GM12878 (cell line): ENCODE measurements at regions not wholly inside any gene's neighbourhood (a gene's known extent, or its start where the extent isn't known, plus 50 kb on each side); places are given as distances from the start of the nearest gene placed in this dataset.
"Not testable (repeated sequence)": the region's sequence is repeated elsewhere in the genome, so short reads cannot be mapped to it uniquely, and the experiment has no call there.

Source experiments
- ATAC-seq: fragments of 200-7000 bp; cut with Tn5 transposase; 3 replicates; pipeline ENCODE4 v1.9.1; 2020; ENCODE audit warnings: mild to moderate bottlenecking, moderate library complexity
- BruUV-seq: library from RNA; stranded (reverse); fragments of 400-500 nt; replicated peaks from 2 replicates; lab custom pipeline; 2021; lab: Mats Ljungman, UMichigan
- CTCF ChIA-PET: fragments of 300-600 bp; sonication (Branson Sonifier 250); formaldehyde crosslinking; extraction: SDS; loops from one replicate; lab custom pipeline; 2021; ENCODE audit warnings: inconsistent platforms; lab: Yijun Ruan, JAX
- POLR2A ChIA-PET: fragments of 350-600 bp; formaldehyde crosslinking; extraction: SDS; loops from one replicate; lab custom pipeline; 2021; ENCODE audit warnings: inconsistent platforms; lab: Charles Lee
- RAD21 ChIA-PET: fragments of 300-600 bp; sonication (Branson Sonifier 250); formaldehyde crosslinking; loops from one replicate; lab custom pipeline; 2023; ENCODE audit warnings: antibody characterized with exemption; ENCODE audit not compliant: unreplicated experiment; lab: Charles Lee
- SMC1A ChIA-PET: fragments of 300-600 bp; sonication (Branson Sonifier 250); formaldehyde crosslinking; loops from one replicate; lab custom pipeline; 2023; ENCODE audit not compliant: unreplicated experiment, uncharacterized antibody; lab: Charles Lee
- DNase-seq: peaks from one replicate; pipeline ENCODE4 v3.0.0-alpha.2; 2011; ENCODE audit warnings: low read depth, low spot score
- FAIRE-seq: peaks from 3 replicates; lab custom pipeline; 2011; peaks lifted over from hg19 to GRCh38; lab: Jason Lieb, UNC
- H2AFZ ChIP-seq: 2 replicates; pipeline ENCODE4 v1.6.0; 2011; ENCODE audit warnings: low read depth, low read length, control low read depth; ENCODE audit not compliant: control insufficient read depth
- H3K27ac ChIP-seq: 2 replicates; pipeline ENCODE4 v1.5.1; 2011; ENCODE audit warnings: control low read depth; ENCODE audit not compliant: control insufficient read depth, insufficient read depth
- H3K27me3 ChIP-seq, 2 experiments: replicated peaks in 1 of 2; 2 replicates each; pipeline versions ENCODE4 v1.6.0 to v1.6.1; 2011; ENCODE audit warnings: low read length in 1 of 2; ENCODE audit not compliant: control insufficient read depth in 2 of 2, insufficient read depth in 2 of 2
- H3K36me3 ChIP-seq, 2 experiments: 2 replicates each; pipeline ENCODE4 v1.5.1; 2011; ENCODE audit warnings: low read length in 1 of 2; ENCODE audit not compliant: control insufficient read depth in 2 of 2, insufficient read depth in 2 of 2
- H3K4me1 ChIP-seq: 2 replicates; pipeline ENCODE4 v1.6.1; 2011; ENCODE audit warnings: mild to moderate bottlenecking, low read length, moderate library complexity, mixed read lengths; ENCODE audit not compliant: control insufficient read depth, insufficient read depth
- H3K4me2 ChIP-seq: 2 replicates; pipeline ENCODE4 v1.6.0; 2011; ENCODE audit warnings: control low read depth; ENCODE audit not compliant: control insufficient read depth, insufficient read depth
- H3K4me3 ChIP-seq: fragments of 200-600 bp; sonication (generic); 2 replicates; pipeline ENCODE4 v1.5.1; 2016
- H3K79me2 ChIP-seq: 2 replicates; pipeline ENCODE4 v1.6.0; 2011; ENCODE audit warnings: low read length; ENCODE audit not compliant: control insufficient read depth, insufficient read depth
- H3K9ac ChIP-seq: 2 replicates; pipeline ENCODE4 v1.8.0; 2011; ENCODE audit warnings: low read length, control low read depth, mixed read lengths; ENCODE audit not compliant: control insufficient read depth, insufficient read depth
- H3K9me3 ChIP-seq: replicated peaks from 3 replicates; pipeline ENCODE4 v1.5.1; 2011; ENCODE audit warnings: mild to moderate bottlenecking, low read length; ENCODE audit not compliant: control insufficient read depth, insufficient read depth
- H4K20me1 ChIP-seq: 2 replicates; pipeline ENCODE4 v1.6.0; 2011; ENCODE audit not compliant: control insufficient read depth, insufficient read depth
- BHLHE40 ChIP-seq, 2 experiments: fragments of 450-650 bp in 1 of 2; IDR thresholded peaks; 2 replicates each; pipeline ENCODE4 v1.6.1; 2011 to 2017; ENCODE audit warnings: low read depth in 2 of 2, borderline replicate concordance in 1 of 2, improper control_type of control experiment in 1 of 2, low read length in 1 of 2, mild to moderate bottlenecking in 1 of 2
- CHD2 ChIP-seq: IDR thresholded peaks from 2 replicates; pipeline ENCODE4 v1.6.1; 2011; ENCODE audit warnings: low read depth, low read length, improper control_type of control experiment, borderline replicate concordance
- ESRRA ChIP-seq: IDR thresholded peaks from 2 replicates; pipeline ENCODE4 v1.6.1; 2012; ENCODE audit warnings: mild to moderate bottlenecking, low read length, improper control_type of control experiment
- EZH2 ChIP-seq: IDR thresholded peaks from 2 replicates; pipeline ENCODE4 v1.6.1; 2012; ENCODE audit warnings: low read depth, mild to moderate bottlenecking, control low read depth, inconsistent platforms, low read length, borderline replicate concordance; ENCODE audit not compliant: control insufficient read depth
- NFYA ChIP-seq: IDR thresholded peaks from 2 replicates; pipeline ENCODE4 v1.6.1; 2011; ENCODE audit warnings: low read depth, mild to moderate bottlenecking, low read length, improper control_type of control experiment, borderline replicate concordance
- SMARCA5 ChIP-seq: fragments of 450-650 bp; IDR thresholded peaks from 2 replicates; pipeline ENCODE4 v1.6.1; 2017; ENCODE audit warnings: mild to moderate bottlenecking
- SUZ12 ChIP-seq: fragments of 200-600 bp; sonication (generic); IDR thresholded peaks from one replicate; pipeline ENCODE4 v1.6.1; 2018; ENCODE audit warnings: antibody characterized with exemption, mild to moderate bottlenecking; ENCODE audit not compliant: unreplicated experiment
- TBL1XR1 ChIP-seq: IDR thresholded peaks from 2 replicates; pipeline ENCODE4 v1.6.1; 2012; ENCODE audit warnings: low read depth, low read length, improper control_type of control experiment
- WGBS: methylation state at CpG from one replicate; pipeline ENCODE4 v1.1.6; 2016; ENCODE audit warnings: low lambda C conversion rate; ENCODE audit not compliant: insufficient replicate concordance, insufficient coverage; ENCODE audit errors: missing lambda C conversion rate; 5-methylcytosine and 5-hydroxymethylcytosine counted together
- in situ Hi-C: fragments of 300-500 bp; cut with MboI; formaldehyde crosslinking; loops from 9 replicates; pipeline ENCODE4 v1.14.3; 2018; ENCODE audit warnings: mixed read lengths
- intact Hi-C: fragments of 100-400 bp; cut with micrococcal nuclease; formaldehyde crosslinking; loops from one replicate; pipeline ENCODE4 v1.14.2; 2022; ENCODE audit not compliant: unreplicated experiment
- TF ChIP-seq, protein P1 (sequence below): IDR thresholded peaks from 2 replicates; pipeline ENCODE4 v1.6.1; 2012; ENCODE audit warnings: mild to moderate bottlenecking, low read depth, low read length
- TF ChIP-seq, protein P2 (sequence below): fragments of 450-650 bp; IDR thresholded peaks from 2 replicates; pipeline ENCODE4 v1.6.1; 2018; ENCODE audit warnings: borderline replicate concordance, mild to moderate bottlenecking; ENCODE audit not compliant: partially characterized antibody

DNA sequence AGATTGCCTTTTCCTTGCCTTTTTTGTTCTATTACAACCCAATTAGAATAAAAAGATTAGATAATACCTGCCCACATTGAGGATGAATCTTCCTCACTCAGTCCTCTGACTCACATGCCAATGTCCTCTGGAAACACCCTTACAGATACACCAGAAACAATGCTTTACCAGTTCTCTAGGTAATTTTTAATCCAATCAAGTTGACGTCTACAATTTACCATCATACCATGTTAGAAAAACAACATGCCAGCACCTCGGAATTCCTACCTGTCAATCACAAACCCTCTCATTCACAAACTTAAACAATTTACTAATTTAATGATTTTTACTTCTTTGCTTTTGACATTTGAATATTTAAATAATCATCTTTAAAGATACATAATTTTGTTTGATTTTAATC is 953.8 kb downstream of the TRHDE start (continued):
- no peak for TF ChIP-seq NFYA
- no peak for TF ChIP-seq EZH2
- TF ChIP-seq CHD2 = no peak
- no peak for TF ChIP-seq SUZ12
- TF ChIP-seq SMARCA5 = no peak

DNA sequence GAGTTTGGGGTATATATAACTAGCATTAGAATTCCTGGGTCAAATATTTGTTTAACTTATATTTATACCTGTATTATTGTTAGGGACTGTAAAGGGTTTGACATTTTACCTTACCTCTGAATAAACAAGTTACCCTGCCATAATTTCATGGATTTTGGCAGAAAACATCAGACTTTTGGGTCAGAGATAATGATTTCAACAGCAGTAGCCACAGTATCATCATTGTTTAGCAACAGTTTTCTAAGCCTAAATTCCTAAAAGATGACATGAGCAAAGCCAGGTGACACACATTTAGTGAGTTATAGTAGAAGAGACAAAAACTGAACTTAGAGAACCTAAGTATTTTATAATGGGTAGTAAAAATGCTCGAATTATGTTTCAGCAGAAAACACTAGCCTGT is 954.4 kb downstream of the TRHDE start:
- H3K36me3 ChIP-seq = no peaks in the 10 kb centered on the region
- TF ChIP-seq, protein P1, sequence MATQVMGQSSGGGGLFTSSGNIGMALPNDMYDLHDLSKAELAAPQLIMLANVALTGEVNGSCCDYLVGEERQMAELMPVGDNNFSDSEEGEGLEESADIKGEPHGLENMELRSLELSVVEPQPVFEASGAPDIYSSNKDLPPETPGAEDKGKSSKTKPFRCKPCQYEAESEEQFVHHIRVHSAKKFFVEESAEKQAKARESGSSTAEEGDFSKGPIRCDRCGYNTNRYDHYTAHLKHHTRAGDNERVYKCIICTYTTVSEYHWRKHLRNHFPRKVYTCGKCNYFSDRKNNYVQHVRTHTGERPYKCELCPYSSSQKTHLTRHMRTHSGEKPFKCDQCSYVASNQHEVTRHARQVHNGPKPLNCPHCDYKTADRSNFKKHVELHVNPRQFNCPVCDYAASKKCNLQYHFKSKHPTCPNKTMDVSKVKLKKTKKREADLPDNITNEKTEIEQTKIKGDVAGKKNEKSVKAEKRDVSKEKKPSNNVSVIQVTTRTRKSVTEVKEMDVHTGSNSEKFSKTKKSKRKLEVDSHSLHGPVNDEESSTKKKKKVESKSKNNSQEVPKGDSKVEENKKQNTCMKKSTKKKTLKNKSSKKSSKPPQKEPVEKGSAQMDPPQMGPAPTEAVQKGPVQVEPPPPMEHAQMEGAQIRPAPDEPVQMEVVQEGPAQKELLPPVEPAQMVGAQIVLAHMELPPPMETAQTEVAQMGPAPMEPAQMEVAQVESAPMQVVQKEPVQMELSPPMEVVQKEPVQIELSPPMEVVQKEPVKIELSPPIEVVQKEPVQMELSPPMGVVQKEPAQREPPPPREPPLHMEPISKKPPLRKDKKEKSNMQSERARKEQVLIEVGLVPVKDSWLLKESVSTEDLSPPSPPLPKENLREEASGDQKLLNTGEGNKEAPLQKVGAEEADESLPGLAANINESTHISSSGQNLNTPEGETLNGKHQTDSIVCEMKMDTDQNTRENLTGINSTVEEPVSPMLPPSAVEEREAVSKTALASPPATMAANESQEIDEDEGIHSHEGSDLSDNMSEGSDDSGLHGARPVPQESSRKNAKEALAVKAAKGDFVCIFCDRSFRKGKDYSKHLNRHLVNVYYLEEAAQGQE = no peak
- TF ChIP-seq TBL1XR1 = no peak
- TF ChIP-seq ESRRA = no peak
- TF ChIP-seq BHLHE40 (IDR thresholded peaks at IDR 0.05; ENCODE audit: borderline replicate concordance in 1 of 2, low read depth in 2 of 2, low read length in 1 of 2) = no peak
- TF ChIP-seq, protein P2, sequence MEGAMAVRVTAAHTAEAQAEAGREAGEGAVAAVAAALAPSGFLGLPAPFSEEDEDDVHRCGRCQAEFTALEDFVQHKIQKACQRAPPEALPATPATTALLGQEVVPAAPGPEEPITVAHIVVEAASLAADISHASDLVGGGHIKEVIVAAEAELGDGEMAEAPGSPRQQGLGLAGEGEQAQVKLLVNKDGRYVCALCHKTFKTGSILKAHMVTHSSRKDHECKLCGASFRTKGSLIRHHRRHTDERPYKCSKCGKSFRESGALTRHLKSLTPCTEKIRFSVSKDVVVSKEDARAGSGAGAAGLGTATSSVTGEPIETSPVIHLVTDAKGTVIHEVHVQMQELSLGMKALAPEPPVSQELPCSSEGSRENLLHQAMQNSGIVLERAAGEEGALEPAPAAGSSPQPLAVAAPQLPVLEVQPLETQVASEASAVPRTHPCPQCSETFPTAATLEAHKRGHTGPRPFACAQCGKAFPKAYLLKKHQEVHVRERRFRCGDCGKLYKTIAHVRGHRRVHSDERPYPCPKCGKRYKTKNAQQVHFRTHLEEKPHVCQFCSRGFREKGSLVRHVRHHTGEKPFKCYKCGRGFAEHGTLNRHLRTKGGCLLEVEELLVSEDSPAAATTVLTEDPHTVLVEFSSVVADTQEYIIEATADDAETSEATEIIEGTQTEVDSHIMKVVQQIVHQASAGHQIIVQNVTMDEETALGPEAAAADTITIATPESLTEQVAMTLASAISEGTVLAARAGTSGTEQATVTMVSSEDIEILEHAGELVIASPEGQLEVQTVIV = no peak
- TF ChIP-seq, all 136 proteins: peak for 0
- ChIA-PET RAD21 (no interaction called here), SMC1A (no interaction called here), CTCF (no interaction called here), POLR2A (no interaction called here)
- intact Hi-C loops (no loop called here), in situ Hi-C loops (no loop called here)
- DNase-seq (no peak), FAIRE-seq (no peak), ATAC-seq (no peak)
- BruUV-seq = no TSS peak
- Histone ChIP-seq H3K9ac (no peak overlapping the region), H3K27me3 (no peaks in the 10 kb centered on the region), H4K20me1 (no peaks in the 10 kb centered on the region), H3K27ac (no peak overlapping the region), H3K4me3 (no peak overlapping the region), H3K4me2 (no peak overlapping the region), H3K9me3 (no peaks in the 10 kb centered on the region), H3K4me1 (no peaks in the 10 kb centered on the region), H2AFZ (no peak overlapping the region), H3K79me2 (no peaks in the 10 kb centered on the region)
- 0% methylated on average over 1 of the region's 1 CpG for WGBS

DNA sequence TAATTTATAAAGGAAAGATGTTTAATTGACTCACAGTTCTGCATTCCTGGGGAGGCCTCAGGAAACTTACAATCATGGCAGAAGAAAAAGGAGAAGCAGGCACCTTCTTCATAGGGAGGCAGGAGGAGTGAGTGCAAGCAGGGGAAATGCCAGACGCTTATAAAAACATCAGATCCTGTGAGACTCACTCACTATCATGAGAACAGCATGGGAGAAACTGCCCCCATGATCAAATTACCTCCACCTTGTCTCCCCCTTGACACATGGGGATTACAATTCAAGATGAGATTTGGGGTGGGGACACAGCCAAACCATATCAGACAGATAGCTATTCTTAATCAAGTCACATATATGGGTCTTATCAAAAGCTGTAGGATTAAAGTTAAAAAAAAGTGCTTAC is 956.7 kb downstream of the TRHDE start:
- 29% methylated on average over 1 of the region's 1 CpG for WGBS
- FAIRE-seq, H3K4me1 ChIP-seq, H3K9me3 ChIP-seq, H3K9ac ChIP-seq, DNase-seq, intact Hi-C loops, H3K79me2 ChIP-seq, BruUV-seq, H3K4me3 ChIP-seq, H3K27ac ChIP-seq, H3K36me3 ChIP-seq, RAD21 ChIA-PET, ATAC-seq, H3K4me2 ChIP-seq, H4K20me1 ChIP-seq, H3K27me3 ChIP-seq, H2AFZ ChIP-seq, in situ Hi-C loops, POLR2A ChIA-PET: not testable (repeated sequence)
- SMC1A ChIA-PET = interaction anchor here (0.7 kb wide), 1 partner anchor 9 kb away, joined by 3 read pairs; no protein-coding TSS in a partner anchor
- CTCF ChIA-PET = interaction anchor here (1.0 kb wide), 1 partner anchor 757 kb away, joined by 3 read pairs; no protein-coding TSS in a partner anchor
